ENCODE measurements at regions not wholly inside any gene's neighbourhood (a gene's known extent, or its start where the extent isn't known, plus 50 kb on each side); places are given as distances from the start of the nearest gene placed in this dataset.
"Not testable (repeated sequence)": the region's sequence is repeated elsewhere in the genome, so short reads cannot be mapped to it uniquely, and the experiment has no call there.

GRCh38 chr15:84152381-84152979 lies 83.1 kb upstream of the GOLGA6L4 start:
- not testable (repeated sequence) for DNase-seq (ENCODE audit: low spot score)

DNA sequence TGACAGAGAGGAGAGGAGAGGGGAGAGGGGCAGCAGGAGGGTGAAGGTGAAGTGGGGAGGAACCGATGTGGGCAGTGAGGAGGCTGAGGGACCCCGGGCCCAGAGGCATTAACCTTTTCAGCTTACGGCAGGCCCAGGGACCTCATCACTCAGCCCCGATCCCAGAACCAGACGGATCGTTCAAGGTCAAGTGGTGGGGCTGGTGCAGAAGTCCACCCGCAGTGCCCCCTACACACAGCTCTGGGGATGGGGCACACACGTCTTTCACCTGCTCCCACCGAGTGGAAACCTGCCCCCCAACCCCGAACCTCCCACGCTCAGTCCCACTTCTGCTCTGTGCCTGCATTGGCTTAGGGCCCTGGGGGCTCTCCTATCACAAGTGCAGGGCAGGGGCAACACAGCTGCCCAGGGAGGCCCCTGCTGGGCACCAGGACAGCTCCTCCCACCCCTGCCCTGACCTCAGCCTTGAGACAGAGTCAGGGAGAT lies 81.9 kb upstream of the GOLGA6L4 start:
- not testable (repeated sequence) for DNase-seq (ENCODE audit: low spot score)

DNA sequence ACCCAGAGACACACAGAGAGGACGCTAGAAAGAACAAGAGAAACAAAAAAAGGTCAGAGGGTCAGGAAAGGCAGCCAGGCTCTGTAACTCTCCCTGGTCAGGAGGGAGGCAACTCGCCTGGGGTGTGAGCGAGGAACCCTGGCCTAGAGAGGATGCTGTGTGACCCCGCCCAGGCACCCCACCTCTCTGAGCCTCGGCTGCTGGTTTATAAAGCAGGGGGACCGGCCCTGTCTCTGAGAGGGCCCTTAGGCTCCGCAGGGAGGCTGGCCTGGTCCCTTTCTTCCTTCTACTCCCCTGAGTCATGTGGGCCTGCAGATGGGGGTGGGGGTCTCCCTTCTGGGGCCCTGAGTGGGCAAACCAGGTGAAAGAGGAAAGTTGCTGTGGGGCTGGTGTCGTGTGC lies 81.3 kb upstream of the GOLGA6L4 start:
- DNase-seq (ENCODE audit: low spot score) = not testable (repeated sequence)

DNA sequence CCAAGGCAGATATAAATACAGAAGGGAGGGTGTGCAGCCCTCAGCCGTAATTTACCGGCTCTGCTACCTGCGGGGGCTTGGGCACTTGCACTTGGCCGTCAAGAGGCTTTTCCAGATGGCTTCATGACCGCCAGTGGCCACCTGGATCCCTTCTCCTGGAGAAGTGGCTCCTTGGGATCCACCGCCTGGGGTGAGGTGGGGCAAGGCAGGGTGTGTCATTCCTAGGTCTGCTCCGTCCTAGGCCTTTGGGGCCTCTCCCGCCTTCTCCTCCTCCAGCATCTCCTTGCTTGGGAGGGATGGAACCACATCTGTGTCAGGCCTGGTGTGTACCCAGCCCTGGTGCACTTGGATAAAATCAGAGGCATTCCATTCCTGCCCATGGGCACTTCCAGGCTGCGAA lies 80.8 kb upstream of the GOLGA6L4 start:
- DNase-seq (ENCODE audit: low spot score) = not testable (repeated sequence)

GRCh38 chr15:84155792-84156587 lies 79.6 kb upstream of the GOLGA6L4 start:
- DNase-seq (ENCODE audit: low spot score) = not testable (repeated sequence)

DNA sequence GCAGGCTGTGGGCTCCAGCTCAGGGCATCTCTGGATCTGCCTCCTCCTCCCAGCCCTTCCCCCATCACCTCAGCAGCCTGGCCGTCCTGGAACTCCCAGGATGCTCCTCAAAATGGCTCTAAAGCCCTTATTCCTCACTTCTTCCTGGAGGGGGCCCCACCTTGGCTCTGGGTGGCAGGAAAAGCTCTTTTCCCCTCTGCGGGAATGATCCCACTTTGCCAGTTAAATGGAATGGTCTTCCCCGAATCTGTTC lies 79.1 kb upstream of the GOLGA6L4 start:
- not testable (repeated sequence) for DNase-seq (ENCODE audit: low spot score)

GRCh38 chr15:84157056-84157632 lies 78.4 kb upstream of the GOLGA6L4 start:
- not testable (repeated sequence) for DNase-seq (ENCODE audit: low spot score)

DNA sequence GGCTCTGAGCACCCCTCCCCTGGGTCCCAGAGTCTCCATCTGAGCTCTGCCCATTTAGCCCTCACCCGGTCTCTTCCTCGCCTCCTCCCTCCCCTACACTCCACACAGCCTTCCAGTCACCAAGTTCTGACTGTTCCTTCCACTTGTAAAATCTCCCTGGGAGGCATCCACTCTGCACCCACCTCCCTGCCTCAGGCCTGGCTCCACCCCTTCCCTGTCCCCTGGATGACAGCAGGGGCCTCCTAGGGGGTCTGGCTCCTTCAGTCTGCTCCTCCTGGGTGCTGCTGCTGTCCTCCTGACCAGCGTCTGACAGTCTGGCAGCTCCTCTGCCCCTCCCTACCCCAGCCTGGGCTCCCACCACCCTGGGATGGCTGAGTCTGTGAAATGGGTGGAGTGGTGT lies 77.7 kb upstream of the GOLGA6L4 start:
- not testable (repeated sequence) for DNase-seq (ENCODE audit: low spot score)

- not testable (repeated sequence) for DNase-seq (ENCODE audit: low spot score)
Measured at GRCh38 chr15:84159346-84160269, 76.0 kb upstream of the GOLGA6L4 start.

DNA sequence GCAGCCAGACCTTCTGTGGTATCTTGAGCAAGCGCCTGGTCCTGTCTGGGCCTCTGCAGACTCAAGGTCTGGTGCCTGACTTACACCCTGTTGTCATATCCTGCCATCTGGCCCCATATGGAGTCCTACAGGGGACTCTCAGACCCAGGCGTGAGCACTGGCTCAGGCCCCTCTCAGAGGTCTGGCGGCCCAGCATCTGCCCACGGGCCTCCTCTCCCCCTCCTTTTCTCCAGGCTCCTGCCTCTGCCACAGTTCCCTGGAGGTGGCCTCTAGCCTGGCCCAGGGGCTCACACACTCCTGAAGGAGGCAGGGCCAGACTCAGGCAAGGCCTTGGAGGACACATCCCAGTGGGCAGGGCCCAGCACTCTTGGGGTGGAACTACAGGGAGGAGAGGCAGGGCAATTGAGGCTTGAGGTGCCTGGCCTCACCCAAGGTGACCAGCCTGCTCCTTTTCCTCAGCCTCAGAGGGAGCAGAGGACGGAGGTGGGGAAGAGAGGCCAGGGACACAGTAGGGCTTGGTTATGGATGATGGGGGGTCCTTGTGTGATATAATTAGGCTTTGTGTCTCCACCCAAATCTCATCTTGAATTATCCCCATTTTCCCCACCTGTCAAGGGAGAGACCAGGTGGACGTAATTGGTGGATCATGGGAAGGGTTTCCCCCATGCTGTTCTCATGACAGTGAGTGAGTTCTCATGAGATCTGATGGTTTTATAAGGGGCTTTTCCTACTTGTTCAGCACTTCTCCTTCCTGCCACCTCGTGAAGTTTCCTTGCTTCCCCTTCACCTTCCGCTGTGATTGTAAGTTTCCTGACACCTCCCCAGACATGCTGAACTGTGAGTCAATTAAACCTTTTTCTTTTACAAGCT lies 70.9 kb upstream of the GOLGA6L4 start:
- not testable (repeated sequence) for DNase-seq (ENCODE audit: low spot score)

- DNase-seq (ENCODE audit: low spot score) = not testable (repeated sequence)
Measured at GRCh38 chr15:84170029-84170428, 65.5 kb upstream of the GOLGA6L4 start.

DNA sequence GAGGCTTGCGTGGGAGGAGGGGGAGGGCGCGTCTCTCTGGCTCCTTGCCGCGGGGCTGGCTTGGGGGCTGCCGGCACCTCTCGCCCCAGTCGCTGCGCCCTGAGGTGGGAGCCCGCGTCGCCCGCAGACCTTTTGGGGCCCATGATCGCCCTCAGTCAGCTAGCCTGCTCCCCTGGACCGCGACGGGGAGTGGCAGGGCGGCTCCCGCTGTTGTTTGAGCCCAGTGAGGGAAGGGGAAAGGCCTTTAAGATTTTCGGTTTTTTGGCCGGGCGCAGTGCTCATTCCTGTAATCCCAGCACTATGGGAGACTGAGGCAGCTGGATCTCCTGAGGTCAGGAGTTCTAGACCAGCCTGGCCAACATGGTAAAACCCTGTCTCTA lies 62.4 kb upstream of the GOLGA6L4 start:
- DNase-seq (ENCODE audit: low spot score) = not testable (repeated sequence)

Measured in germinal center (tissue), 1 donor.